ENCODE measurements at regions not wholly inside any gene's neighbourhood (a gene's known extent, or its start where the extent isn't known, plus 50 kb on each side); places are given as distances from the start of the nearest gene placed in this dataset.
"Not testable (repeated sequence)": the region's sequence is repeated elsewhere in the genome, so short reads cannot be mapped to it uniquely, and the experiment has no call there.

- no peaks in the 10 kb centered on the region for H3K9me3 Mint-ChIP-seq
- H3K4me1 Mint-ChIP-seq (ENCODE audit: low read depth in 2 of 2): no peaks in the 10 kb centered on the region
- ATAC-seq: no peak
- H3K4me3 Mint-ChIP-seq: no peak overlapping the region
- no peak for DNase-seq (ENCODE audit: low spot score)
- peaks cover 28 to 51% of the 10 kb centered on the region in 2 donors for H3K27me3 Mint-ChIP-seq
- no peak overlapping the region for H3K27ac Mint-ChIP-seq
- H3K36me3 Mint-ChIP-seq: no peaks in the 10 kb centered on the region
Observed at GRCh38 chr11:127996825-127997224, 590.5 kb downstream of the ETS1 start.

GRCh38 chr11:127995921-127996320 is 591.4 kb downstream of the ETS1 start:
- Mint-ChIP-seq H3K27ac (no peak overlapping the region), H3K9me3 (no peaks in the 10 kb centered on the region), H3K27me3 (peaks cover 28 to 50% of the 10 kb centered on the region in 2 donors), H3K4me1 (ENCODE audit: low read depth in 2 of 2) (no peaks in the 10 kb centered on the region), H3K4me3 (no peak overlapping the region), H3K36me3 (no peaks in the 10 kb centered on the region)
- ATAC-seq: no peak
- DNase-seq (ENCODE audit: low spot score): no peak

GRCh38 chr11:127994736-127995135 is 592.6 kb downstream of the ETS1 start:
- H3K4me3 Mint-ChIP-seq: no peak overlapping the region
- no peak overlapping the region for H3K27ac Mint-ChIP-seq
- ATAC-seq: no peak
- H3K4me1 Mint-ChIP-seq (ENCODE audit: low read depth in 2 of 2): no peaks in the 10 kb centered on the region
- peaks cover 31 to 41% of the 10 kb centered on the region in 2 donors for H3K27me3 Mint-ChIP-seq
- no peak for DNase-seq (ENCODE audit: low spot score)
- no peaks in the 10 kb centered on the region for H3K36me3 Mint-ChIP-seq
- no peaks in the 10 kb centered on the region for H3K9me3 Mint-ChIP-seq

GRCh38 chr11:127993788-127994187 is 593.6 kb downstream of the ETS1 start:
- ATAC-seq: peak in 1 of 2 donors; percentile 36
- Mint-ChIP-seq H3K4me1 (ENCODE audit: low read depth in 2 of 2) (no peaks in the 10 kb centered on the region), H3K27me3 (peaks cover 29 to 34% of the 10 kb centered on the region in 2 donors)

GRCh38 chr11:127993281-127993680 is 594.1 kb downstream of the ETS1 start:
- Mint-ChIP-seq H3K36me3 (no peaks in the 10 kb centered on the region), H3K27me3 (peaks cover 27 to 34% of the 10 kb centered on the region in 2 donors), H3K27ac (no peak overlapping the region), H3K9me3 (no peaks in the 10 kb centered on the region), H3K4me1 (ENCODE audit: low read depth in 2 of 2) (no peaks in the 10 kb centered on the region), H3K4me3 (no peak overlapping the region)
- ATAC-seq (no peak), DNase-seq (ENCODE audit: low spot score) (no peak)

More at GRCh38 chr11:127993788-127994187, 593.6 kb downstream of the ETS1 start:
- no peak overlapping the region for H3K4me3 Mint-ChIP-seq
- no peak for DNase-seq (ENCODE audit: low spot score)
- no peaks in the 10 kb centered on the region for H3K36me3 Mint-ChIP-seq
- H3K27ac Mint-ChIP-seq: no peak overlapping the region
- no peaks in the 10 kb centered on the region for H3K9me3 Mint-ChIP-seq

- no peak for ATAC-seq
- Mint-ChIP-seq H3K27ac (no peak overlapping the region), H3K9me3 (peaks cover 3% of the 10 kb centered on the region), H3K36me3 (peaks cover 6% of the 10 kb centered on the region), H3K4me1 (ENCODE audit: low read depth in 2 of 2) (no peaks in the 10 kb centered on the region), H3K27me3 (peaks cover 21 to 33% of the 10 kb centered on the region in 2 donors), H3K4me3 (no peak overlapping the region)
- no peak for DNase-seq (ENCODE audit: low spot score)
Observed at GRCh38 chr11:127986073-127986472, 601.3 kb downstream of the ETS1 start.

- peaks cover 33 to 34% of the 10 kb centered on the region in 2 donors for H3K27me3 Mint-ChIP-seq
- no peak for ATAC-seq
- H3K4me3 Mint-ChIP-seq: no peak overlapping the region
- no peak for DNase-seq (ENCODE audit: low spot score)
- H3K27ac Mint-ChIP-seq: no peak overlapping the region
- H3K4me1 Mint-ChIP-seq (ENCODE audit: low read depth in 2 of 2): no peaks in the 10 kb centered on the region
- H3K36me3 Mint-ChIP-seq: peaks cover 6% of the 10 kb centered on the region
- no peaks in the 10 kb centered on the region for H3K9me3 Mint-ChIP-seq
Observed at GRCh38 chr11:127972816-127973215, 614.5 kb downstream of the ETS1 start.

GRCh38 chr11:127971448-127971847 is 615.9 kb downstream of the ETS1 start:
- Mint-ChIP-seq H3K27me3 (peaks cover 39 to 42% of the 10 kb centered on the region in 2 donors), H3K9me3 (no peaks in the 10 kb centered on the region), H3K36me3 (peaks cover 6% of the 10 kb centered on the region), H3K27ac (no peak overlapping the region), H3K4me3 (no peak overlapping the region), H3K4me1 (ENCODE audit: low read depth in 2 of 2) (no peaks in the 10 kb centered on the region)
- ATAC-seq (no peak), DNase-seq (ENCODE audit: low spot score) (no peak)

GRCh38 chr11:127966821-127967220 is 620.5 kb downstream of the ETS1 start:
- Mint-ChIP-seq H3K27ac (no peak overlapping the region), H3K9me3 (no peaks in the 10 kb centered on the region), H3K36me3 (peaks cover 6% of the 10 kb centered on the region), H3K27me3 (peaks cover 39 to 45% of the 10 kb centered on the region in 2 donors), H3K4me3 (no peak overlapping the region), H3K4me1 (ENCODE audit: low read depth in 2 of 2) (no peaks in the 10 kb centered on the region)
- ATAC-seq (no peak), DNase-seq (ENCODE audit: low spot score) (no peak)

- no peak overlapping the region for H3K4me3 Mint-ChIP-seq
- no peaks in the 10 kb centered on the region for H3K4me1 Mint-ChIP-seq (ENCODE audit: low read depth in 2 of 2)
- ATAC-seq (no peak), DNase-seq (ENCODE audit: low spot score) (no peak)
- no peak overlapping the region for H3K27ac Mint-ChIP-seq
- peaks cover 37 to 43% of the 10 kb centered on the region in 2 donors for H3K27me3 Mint-ChIP-seq
- H3K36me3 Mint-ChIP-seq: peaks cover 6% of the 10 kb centered on the region
- H3K9me3 Mint-ChIP-seq: no peaks in the 10 kb centered on the region
Observed at GRCh38 chr11:127965939-127966668, 621.3 kb downstream of the ETS1 start.

GRCh38 chr11:127962416-127962815 is 624.9 kb downstream of the ETS1 start:
- Mint-ChIP-seq H3K27me3 (peaks cover 42 to 43% of the 10 kb centered on the region in 2 donors), H3K4me3 (no peak overlapping the region), H3K4me1 (ENCODE audit: low read depth in 2 of 2) (no peaks in the 10 kb centered on the region), H3K36me3 (no peaks in the 10 kb centered on the region), H3K27ac (no peak overlapping the region), H3K9me3 (no peaks in the 10 kb centered on the region)
- ATAC-seq: no peak
- DNase-seq (ENCODE audit: low spot score): no peak

GRCh38 chr11:127950162-127950561 is 637.2 kb downstream of the ETS1 start:
- Mint-ChIP-seq H3K4me3 (no peak overlapping the region), H3K4me1 (ENCODE audit: low read depth in 2 of 2) (no peaks in the 10 kb centered on the region), H3K36me3 (no peaks in the 10 kb centered on the region), H3K27ac (no peak overlapping the region), H3K9me3 (no peaks in the 10 kb centered on the region), H3K27me3 (peaks cover 22 to 48% of the 10 kb centered on the region in 2 donors)
- ATAC-seq (no peak), DNase-seq (ENCODE audit: low spot score) (no peak)

- Mint-ChIP-seq H3K36me3 (no peaks in the 10 kb centered on the region), H3K27me3 (peaks cover 21 to 42% of the 10 kb centered on the region in 2 donors), H3K9me3 (no peaks in the 10 kb centered on the region), H3K4me3 (no peak overlapping the region), H3K27ac (no peak overlapping the region), H3K4me1 (ENCODE audit: low read depth in 2 of 2) (no peaks in the 10 kb centered on the region)
- peak in 1 of 2 donors; percentile 61 for ATAC-seq
- DNase-seq (ENCODE audit: low spot score): no peak
Observed at GRCh38 chr11:127943763-127944162, 643.6 kb downstream of the ETS1 start.

- Mint-ChIP-seq H3K4me3 (no peak overlapping the region), H3K36me3 (no peaks in the 10 kb centered on the region), H3K4me1 (ENCODE audit: low read depth in 2 of 2) (no peaks in the 10 kb centered on the region), H3K27ac (no peak overlapping the region), H3K27me3 (peaks cover 18 to 36% of the 10 kb centered on the region in 2 donors), H3K9me3 (no peaks in the 10 kb centered on the region)
- DNase-seq (ENCODE audit: low spot score) (no peak), ATAC-seq (no peak)
Observed at GRCh38 chr11:127943152-127943551, 644.2 kb downstream of the ETS1 start.

GRCh38 chr11:127941554-127941953 is 645.8 kb downstream of the ETS1 start:
- ATAC-seq: peak; percentile 68 to 73
- peaks cover 15 to 32% of the 10 kb centered on the region in 2 donors for H3K27me3 Mint-ChIP-seq
- not testable (repeated sequence) for H3K4me3 Mint-ChIP-seq; H3K9me3 Mint-ChIP-seq; H3K27ac Mint-ChIP-seq; DNase-seq (ENCODE audit: low spot score); H3K4me1 Mint-ChIP-seq (ENCODE audit: low read depth in 2 of 2); H3K36me3 Mint-ChIP-seq
